OCI-M1 (cell line): ENCODE measurements at regions not wholly inside any gene's neighbourhood (a gene's known extent, or its start where the extent isn't known, plus 50 kb on each side); places are given as distances from the start of the nearest gene placed in this dataset.
A peak's percentile ranks its signal among the peaks of the same experiment; 100 is the strongest.
"Not testable (repeated sequence)": the region's sequence is repeated elsewhere in the genome, so short reads cannot be mapped to it uniquely, and the experiment has no call there.

Experiments used
- DNase-seq: peaks from one replicate; lab custom pipeline; 2025; lab: John Stamatoyannopoulos, UW

DNA sequence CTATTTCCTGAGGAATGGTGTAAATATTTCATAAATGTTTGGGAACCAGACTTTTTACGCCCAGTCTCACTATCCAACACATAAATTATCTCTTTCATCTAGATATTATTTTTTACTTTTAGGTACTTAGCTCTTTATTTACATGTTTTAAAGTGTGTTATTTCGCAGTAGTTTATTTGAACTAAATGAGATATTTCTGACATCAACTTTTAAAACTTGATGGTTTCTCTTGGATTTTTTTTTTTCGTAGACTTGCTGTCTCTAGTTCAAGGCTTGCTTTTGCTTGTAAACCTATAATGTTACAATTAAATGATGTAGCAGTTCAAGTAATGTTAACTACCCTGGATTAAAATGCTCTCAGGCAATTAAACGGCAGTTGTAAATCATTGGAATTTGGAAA is 241.7 kb upstream of the PDE3A start:
- DNase-seq: no peak

DNA sequence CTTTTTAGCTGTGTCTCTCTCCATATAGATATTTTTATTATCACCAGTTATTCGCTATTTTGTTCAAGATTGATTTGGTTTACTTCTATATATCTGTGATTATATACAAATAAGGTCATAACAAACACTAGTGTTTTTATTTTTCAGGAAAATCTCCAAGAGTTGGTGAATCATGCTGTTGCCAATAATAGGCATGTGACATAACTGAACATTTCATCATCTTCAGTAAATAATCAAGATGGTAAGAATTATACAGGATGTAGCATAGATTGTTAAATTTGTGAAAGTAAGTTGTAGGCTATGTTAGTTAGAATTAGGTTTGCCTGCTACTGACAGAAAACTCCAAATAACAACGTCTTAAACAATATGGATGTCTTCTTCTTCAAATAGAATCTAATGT is 240.9 kb upstream of the PDE3A start:
- peak; percentile 36 for DNase-seq

DNA sequence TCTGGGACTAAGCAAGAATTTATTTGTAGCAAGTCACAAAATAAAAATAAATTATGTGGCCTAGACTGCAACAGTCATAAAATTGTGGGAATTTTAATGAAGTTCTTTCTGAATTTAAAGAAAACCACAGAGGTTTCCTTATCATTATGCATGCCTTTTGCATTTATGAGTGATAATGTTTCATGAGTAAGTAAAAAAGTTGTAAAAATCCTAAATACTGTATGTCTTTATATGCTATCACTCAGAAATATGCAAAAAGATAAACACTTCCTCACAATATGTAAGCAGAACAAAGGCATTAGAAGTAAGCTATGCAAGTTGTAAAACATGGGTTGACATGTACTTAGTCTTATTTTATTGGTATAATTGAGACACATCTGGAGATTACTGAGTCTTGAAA is 239.4 kb upstream of the PDE3A start:
- DNase-seq: peak; percentile 24

DNA sequence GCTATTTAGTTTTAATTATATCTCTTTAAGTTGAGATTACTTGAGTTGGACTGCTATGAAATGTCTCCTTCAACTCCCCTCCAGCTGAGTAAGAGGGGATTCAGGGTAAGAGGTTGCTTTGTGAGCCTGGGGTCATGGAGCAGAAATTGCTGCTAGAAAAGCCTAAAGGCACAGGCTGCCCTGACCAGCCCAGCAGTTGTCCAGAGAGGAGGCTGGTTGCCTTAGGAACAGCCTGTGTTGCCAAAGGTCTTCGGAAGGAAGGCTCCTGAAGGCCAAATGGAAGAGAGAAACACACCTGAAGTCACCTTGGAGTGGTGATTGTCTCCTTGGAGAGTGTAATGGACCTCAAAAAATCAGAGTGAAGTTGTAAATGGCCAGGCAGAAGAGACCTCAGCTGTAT is 235.5 kb upstream of the PDE3A start:
- DNase-seq: no peak

DNA sequence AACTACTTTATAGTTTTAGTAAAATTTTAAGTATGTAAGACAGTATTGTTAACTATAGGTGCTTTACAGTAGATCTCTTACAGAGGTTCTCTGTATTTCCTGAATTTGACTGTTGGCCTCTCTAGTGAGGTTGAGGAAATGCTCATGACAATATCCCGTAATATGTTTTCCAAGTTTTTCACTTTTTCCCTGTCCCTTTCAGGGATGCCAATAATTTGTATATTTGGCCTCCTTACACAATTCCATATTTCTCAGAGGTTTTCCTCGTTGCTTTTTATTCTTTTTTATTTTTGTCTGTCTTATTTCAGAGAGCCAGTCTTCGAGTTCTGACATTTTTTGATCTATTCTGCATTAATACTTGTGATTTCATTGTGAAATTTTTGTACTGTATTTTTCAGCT is 233.7 kb upstream of the PDE3A start:
- no peak for DNase-seq

DNA sequence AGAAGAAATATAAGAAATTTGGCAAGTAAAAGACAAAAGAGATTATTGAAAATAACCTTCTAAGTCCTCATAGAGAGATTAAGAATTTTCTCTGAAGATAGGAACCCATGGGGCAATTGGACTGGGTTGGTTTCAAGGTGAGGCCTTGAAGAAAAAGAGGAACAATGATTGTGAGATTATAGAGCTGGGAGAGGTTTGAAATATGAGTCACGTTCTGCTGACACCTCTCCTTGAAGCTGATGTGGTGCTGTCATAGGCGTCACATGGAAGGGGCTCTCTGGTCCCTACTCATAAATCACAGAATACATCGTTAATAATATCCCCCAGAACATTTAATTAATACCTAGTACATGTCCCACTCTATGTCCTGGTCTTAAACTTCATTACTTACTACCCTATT is 227.6 kb upstream of the PDE3A start:
- DNase-seq: no peak

DNA sequence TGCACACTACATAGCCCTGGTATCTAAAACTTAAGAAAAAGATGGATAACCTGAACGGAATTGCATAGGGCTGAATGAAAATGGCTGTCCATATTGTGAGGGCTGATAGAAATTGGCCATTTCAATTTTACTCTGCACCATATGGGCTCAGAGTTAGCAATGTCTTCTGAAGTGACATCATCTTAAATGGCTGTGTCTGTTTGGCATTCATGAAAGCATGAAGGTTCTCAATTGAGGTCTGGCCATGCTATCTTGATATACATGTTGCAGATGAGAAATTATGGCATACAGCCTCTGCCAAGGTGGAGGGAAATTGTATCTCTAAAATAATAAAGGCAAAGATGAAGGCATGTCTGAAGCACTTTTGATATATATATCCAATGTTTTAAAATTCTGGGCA is 226.0 kb upstream of the PDE3A start:
- no peak for DNase-seq

DNA sequence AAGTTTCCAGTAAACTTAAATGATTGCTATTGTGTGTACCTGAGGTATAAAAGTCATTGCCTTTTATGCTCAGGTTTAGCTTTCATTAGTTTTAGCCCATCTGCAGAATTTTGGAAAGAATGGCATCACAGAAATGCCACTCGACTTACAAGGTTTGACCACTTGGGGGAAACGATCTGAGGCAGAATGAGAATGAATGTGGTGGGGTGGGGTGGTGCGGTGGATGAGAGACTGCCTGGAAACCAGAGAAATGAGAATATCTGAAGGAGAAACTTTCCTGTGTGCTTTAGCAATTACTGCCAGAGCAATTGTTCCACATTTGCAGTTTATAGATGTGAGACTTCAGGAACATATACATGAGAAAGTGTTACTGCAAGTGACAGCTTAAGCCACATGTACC is 225.4 kb upstream of the PDE3A start:
- peak; percentile 7 for DNase-seq

DNA sequence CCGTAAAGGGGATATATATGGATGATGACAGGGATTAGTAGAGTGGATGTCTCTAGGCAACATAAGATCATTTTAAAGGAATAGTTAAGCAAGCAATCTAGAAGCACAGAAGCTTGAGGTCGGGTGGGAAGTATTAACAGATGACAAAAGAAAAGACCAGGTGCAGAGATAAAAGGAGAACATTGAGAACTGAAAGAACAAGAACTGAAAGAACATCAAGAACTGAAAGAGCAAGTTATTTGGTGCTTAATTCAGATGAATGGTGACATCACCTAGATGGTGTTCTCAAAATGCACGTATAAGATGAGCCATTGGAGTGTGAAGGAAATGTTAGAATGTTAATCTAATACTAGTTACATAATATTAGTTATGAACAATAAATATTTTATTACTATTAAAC is 224.0 kb upstream of the PDE3A start:
- no peak for DNase-seq

DNA sequence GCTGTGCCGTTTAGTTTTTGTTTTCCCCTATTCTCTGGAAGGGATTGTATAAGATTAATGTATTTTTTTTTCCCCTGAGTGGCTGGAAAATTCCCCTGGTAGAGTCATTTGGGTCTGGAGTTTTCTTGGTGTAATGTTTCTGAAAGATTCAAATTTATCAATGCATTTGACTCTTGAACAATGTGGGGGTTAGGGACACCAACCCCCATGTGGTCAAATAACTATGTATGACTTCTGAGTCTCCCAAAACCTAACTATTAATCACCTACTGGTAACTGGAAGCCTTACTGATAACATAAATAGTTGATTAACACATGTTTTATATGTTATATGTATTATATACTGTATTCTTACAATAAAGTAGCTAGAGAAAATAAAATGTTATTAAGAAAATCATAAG is 220.1 kb upstream of the PDE3A start:
- no peak for DNase-seq

DNA sequence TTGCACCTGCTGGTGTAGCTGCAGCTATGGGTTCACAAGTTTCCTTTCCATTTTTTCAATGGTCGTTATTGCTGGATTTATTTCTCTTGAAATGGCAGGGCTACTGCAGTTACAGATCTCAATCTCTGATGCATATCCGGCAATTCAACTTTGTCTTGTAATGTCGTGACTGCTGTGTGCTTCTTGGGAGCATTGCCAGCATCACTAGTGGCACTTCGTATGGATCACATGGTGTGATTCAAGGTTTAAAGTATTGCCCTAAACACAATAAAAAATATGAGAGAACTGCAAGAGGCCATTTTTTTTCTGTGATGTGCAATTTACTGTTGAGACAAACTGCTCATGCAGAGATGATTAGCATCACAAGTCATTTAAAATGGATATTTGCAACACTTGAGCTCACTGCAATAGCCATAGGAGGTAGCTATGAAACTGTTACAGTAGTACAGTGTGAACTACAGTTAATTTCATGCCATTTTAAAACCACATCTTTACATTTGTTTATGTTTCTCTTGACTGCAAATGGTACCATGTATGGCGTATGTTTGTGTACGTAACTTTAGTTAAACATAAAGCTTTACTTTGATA is 217.4 kb upstream of the PDE3A start:
- no peak for DNase-seq

DNA sequence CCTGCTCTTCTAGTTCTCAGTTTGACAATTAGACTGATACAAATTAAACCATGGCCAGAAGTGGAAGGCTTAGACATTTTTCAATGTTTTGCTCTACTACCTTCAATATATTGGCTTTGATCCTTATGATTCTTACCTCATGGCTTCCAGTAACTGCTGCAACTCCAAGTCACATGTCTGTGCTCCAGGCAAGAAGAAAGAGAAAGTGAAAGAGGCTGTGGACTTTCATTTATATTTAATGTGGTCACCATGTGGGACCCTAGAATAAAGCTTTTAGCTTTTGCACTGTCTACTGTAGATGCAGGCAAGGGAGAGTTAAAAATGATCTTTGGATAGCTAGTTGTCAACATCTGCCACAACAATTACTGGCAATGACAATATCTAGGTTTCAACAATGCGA is 214.3 kb upstream of the PDE3A start:
- peak; percentile 84 for DNase-seq

DNA sequence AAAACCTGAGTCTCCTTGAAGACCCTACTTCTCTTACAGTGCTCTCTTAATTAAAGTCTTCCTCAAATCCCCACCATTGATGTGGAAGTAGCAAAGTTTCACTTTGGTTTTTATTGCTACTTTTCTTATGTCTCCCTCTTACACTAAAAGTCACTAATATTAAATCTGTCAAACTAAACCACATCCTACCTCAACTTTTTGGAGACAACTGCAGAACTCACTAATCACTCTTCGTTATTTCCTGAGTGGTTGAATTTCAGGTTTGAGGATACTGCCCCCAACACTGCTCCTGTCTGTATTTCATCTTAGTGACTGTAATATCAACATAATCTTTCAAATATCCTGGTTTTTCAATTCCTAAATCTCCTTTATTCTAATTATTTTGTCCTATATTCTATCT is 213.0 kb upstream of the PDE3A start:
- peak; percentile 41 for DNase-seq

DNA sequence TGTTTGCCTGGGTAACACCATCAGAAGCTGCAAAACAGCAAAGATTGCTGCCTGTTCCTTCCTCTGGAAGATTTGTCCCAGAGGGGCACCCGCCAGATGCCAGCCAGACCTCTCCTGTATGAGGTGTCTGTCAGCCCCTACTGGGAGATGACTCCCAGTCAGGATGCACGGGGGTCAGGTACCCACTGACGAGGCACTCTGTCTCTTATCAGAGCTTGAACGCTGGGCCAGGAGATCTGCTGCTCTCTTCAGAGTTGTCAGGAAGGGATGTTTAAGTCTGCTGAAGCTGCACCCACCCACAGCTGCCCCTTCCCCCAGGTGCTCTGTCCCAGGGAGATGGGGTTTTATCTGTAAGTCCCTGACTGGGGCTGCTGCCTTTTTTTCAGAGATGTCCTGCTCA is 207.4 kb upstream of the PDE3A start:
- not testable (repeated sequence) for DNase-seq

DNA sequence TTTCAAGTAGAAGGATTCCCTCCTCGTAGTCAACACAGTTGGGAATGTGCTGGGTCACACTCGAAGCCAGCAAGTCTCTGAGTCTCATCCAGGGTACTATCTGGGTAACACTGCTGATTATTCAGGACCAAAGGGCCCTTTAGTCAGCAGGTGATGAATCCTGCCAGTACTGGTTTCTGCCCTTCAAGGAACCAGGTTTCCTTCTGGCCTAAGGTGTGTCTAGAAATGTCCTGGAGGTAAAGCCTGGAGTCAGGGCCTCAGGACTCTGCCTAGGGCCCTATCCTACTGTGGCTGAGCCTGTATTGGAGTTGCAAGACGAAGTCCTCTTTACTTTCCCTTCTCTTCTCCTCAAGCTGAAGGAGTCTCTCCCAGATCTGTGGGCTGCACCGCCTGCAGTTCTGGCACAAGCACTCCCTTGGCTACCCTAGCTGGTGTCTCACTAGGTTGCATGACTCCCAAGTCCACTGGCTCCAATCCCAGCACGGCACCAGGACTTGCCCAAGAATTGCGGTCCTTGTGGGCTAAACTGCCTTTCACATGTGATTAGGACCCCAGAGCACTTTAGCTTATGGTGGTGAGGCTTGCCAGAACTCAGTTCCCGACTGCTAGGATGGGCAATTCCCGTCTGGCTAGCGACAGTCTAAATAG is 193.7 kb upstream of the PDE3A start:
- DNase-seq: no peak

DNA sequence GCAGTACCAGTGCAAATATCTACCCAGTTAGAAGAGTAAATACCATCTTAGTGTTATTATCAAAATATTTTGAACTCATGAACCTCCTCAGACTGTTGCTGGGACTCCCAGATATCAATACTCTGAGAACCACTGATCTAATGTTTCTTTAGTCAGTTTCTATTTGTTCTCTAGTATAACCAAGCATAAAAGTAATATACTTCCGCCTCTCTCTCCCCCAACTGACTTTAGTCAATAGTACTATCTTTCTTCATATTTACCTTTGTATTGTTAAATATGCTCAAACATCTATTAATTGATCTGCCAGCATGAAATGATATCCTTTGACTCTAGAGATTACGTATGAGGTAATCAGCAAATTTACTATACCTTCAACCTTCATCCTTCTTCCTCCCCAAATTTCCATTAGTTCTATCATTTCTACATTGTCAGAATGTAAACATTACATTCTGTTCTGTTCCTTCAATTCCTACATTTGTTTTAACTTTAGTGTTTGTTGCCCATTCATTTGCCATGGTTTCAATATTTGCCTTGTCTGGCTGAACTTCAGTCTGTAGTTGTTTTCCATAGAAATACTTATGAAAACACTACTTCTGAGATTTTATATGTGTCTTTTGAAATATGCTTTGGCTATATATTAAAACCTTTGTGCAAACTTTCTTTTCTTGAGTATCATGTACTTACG is 192.5 kb upstream of the PDE3A start:
- DNase-seq: no peak

DNA sequence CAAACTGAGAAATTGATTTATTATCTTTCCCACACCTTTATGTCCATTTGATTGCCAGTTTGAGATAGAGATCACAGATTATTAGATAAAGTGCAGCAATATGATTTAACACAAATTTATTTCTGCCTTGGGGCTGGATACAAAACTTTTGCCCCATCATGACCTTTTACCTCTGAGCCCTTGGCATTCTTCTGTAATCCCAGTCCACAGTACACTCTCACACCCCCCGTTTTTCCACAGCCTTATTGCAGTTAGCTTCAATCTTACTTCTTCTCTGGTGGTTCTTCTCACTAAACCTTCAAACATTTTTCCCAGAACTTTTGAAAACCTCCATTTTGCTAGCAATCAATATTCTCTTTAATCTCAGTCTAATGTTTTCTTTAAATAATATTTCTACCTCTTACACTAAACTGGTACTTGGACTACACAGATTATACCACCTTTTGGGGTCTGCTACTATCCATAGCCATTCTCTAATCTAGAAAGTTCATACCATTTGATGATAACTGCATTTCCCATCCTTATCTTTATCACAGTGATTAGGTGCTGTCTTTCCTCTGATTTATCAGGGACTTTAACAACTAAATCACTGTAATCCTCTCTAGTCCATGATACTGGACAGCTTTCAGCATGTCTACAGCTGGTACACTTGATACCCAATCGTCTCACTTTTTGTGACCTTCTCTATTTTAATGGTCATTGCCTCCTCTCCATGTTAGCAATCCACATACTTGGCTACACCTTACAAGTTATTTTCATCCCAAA is 186.7 kb upstream of the PDE3A start:
- DNase-seq: no peak

DNA sequence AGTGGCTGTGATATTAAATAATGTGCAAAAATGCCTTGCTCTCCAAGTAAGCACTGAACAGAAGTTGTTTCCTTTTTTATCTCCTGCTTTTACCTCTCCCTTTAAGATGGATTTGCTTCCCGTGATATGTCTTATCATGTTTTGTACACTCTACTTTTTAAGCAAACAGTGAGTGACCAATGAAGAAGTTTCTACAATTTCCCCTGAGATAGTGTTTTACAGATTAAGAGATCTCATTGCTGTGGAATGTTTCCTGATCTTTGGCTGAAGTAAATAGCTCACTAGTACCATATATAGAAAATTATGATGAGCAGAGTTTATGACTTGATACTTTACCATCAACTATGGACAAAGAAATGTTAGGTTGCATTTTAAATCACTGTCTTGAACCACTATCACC is 184.8 kb upstream of the PDE3A start:
- DNase-seq: peak; percentile 9

DNA sequence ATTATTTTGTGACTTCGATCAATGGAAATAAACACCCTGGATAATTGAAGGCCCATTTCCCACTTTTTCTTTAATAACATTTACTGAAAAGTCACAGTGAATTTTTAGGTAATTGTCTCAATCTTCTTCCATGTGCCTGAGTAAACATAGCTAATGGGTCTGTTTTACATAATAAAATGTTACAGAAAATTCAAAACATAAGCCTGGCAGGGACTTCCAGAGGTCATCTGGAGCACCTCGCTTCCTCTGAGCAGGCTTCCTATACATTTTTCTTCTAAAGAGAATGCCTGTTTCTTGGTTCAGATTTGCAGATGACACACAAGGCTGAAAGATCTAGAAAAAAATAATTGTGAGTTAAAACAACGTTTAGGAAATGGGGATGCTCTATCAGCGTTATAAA is 183.8 kb upstream of the PDE3A start:
- DNase-seq: no peak

DNA sequence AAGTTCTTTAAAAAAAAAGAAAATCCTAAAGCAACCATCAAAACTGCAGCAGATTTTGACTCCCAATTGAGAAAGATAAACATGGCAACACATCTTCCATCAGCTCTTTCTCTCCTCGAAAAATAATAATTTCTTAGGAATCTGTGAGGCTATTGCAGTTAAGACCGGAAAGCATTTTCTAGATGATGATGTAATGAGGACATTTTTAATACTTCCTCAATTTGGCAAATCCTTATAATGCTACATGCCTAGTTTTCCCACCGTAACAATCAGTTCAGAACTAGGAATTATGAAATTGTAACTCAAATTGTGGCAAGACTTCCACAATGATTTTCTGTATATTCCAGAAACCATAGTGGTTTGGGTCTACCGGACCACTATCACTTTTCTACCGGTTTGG is 180.9 kb upstream of the PDE3A start:
- no peak for DNase-seq

DNA sequence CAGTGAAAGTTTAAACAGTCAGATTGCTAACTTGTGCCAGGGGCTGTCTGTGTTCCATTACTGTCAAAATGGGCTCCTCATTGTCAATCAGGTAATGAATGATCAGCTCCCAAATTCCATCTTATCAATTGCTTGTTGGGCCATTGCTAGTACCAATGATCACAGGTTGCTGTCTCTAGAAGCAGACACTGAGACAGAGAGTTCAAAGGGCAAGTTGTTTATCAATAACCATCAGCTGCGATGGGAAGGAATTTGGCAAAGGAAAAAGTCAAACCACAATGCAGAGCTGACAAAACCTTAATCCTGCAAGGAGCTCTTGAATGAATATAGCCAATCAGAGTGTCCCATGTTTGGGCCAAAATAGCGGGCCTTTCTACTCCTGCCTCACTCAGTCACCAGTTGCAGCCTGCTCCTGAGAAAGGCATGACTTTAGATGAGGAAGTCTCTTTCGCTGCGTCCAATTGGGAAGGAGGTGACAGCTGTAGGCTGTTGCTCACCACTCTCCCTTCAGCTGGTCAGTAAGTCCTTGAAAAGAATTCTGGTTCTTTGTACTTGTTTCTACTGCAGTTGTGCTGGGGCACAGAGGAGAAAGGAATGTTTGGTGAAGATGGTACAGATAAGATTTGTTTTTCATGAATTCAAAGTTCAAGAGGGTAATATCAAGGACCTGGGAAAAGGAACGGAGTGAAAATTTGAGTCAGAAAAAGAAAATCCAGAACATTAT is 179.2 kb upstream of the PDE3A start:
- DNase-seq: no peak

DNA sequence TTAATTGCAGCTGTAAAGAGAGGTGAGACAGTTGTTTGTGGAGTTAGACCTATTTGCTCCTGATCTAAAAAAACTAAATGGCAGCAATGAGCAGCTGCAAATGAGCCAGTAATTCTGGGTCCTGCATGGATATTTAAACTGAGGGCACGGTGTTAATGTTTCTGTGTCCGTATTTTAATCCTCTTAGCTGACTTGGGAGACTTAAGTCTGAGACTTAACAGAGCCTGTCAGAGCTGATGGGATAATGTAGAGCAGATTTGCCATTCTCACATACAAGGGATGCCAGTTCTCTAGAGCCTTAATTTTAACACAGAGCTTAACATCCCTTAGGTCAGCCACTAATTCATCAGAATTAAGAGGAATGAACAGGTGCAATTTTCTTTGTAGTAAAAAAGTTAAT is 178.6 kb upstream of the PDE3A start:
- DNase-seq: no peak
